GM12864 (cell line): ENCODE measurements at regions not wholly inside any gene's neighbourhood (a gene's known extent, or its start where the extent isn't known, plus 50 kb on each side); places are given as distances from the start of the nearest gene placed in this dataset.

ENCODE experiments used
- DNase-seq: peaks from one replicate; pipeline ENCODE4 v3.0.0-alpha.2; 2011; ENCODE audit warnings: low read depth
- H3K4me3 ChIP-seq: 2 replicates; pipeline ENCODE4 v1.5.1; 2011; ENCODE audit warnings: mild to moderate bottlenecking, low read depth, low read length, control low read depth
- CTCF ChIP-seq: IDR thresholded peaks from 2 replicates; pipeline ENCODE4 v1.5.1; 2011; ENCODE audit warnings: low read depth, mild to moderate bottlenecking, moderate library complexity, low read length, control low read depth, inconsistent platforms; ENCODE audit errors: missing control alignments

GRCh38 chrX:11996810-11997209 is 141.5 kb upstream of the FRMPD4 start:
- DNase-seq = no peak
- H3K4me3 ChIP-seq = no peak overlapping the region
- TF ChIP-seq CTCF = no peak

DNA sequence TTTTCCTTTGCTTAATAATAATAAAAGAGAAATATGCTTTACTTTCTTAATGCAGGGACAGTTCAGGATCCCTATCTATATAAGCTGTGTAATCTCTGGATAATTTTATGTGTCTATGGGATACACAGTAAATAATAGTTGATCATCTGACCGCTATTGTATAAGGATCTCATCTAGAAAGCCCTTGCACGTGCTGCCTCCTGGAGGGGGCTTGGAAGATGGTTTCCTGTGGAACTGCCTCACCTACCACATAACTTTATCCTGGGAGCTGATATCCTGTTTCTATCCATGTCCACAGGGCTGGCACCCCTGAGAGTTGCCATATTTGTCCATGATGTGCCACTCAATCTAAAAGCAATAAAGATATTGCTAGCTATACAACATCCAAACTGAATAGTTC is 139.3 kb upstream of the FRMPD4 start:
- H3K4me3 ChIP-seq = no peak overlapping the region
- no peak for DNase-seq
- TF ChIP-seq CTCF = no peak

DNA sequence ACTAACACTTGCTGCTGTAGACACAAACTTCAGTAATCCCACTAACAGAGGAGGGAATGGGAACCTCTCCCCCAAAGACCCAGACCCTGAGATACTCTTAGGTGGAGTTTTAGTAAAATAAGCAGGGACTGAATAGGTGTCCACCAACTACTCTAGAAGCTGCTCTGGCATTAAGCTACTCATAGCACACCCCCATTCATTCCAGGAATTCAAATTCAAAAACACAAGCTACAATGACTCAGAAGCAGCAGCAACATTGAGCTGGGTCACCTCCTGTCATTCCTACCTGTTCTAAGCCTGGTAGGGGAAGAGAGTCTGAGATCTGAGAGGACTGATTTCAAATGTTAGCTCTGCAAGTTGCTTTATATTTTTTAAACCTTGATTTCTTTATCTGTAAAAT is 135.4 kb upstream of the FRMPD4 start:
- TF ChIP-seq CTCF = no peak
- DNase-seq = no peak
- no peak overlapping the region for H3K4me3 ChIP-seq

- DNase-seq = no peak
- no peak for TF ChIP-seq CTCF
- H3K4me3 ChIP-seq = no peak overlapping the region
These were observed 130.4 kb upstream of the FRMPD4 start for GRCh38 chrX:12007881-12008280.

GRCh38 chrX:12010436-12010835 is 127.8 kb upstream of the FRMPD4 start:
- no peak for TF ChIP-seq CTCF
- no peak for DNase-seq
- H3K4me3 ChIP-seq = no peak overlapping the region

DNA sequence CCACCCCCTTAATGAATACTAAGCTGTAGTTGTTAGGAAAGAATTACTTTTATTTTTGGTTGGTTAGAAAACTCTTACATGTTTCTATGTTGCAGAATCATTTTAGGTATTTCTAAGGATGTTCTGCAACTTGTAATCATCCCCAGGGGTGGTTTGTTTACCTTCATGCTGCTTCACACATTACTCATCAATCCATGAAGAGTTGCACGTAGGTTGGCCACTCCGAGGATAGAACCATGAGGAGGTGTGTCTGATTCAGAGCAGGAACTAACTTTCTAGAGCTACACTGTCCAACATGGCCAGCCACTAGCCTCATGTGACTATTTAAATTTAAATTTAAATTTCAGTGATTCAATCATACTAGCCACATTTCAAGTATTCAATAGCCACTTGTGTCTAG is 127.2 kb upstream of the FRMPD4 start:
- DNase-seq = no peak
- TF ChIP-seq CTCF = no peak
- H3K4me3 ChIP-seq = no peak overlapping the region

GRCh38 chrX:12013211-12013618 is 125.1 kb upstream of the FRMPD4 start:
- no peak for DNase-seq
- no peak for TF ChIP-seq CTCF
- no peak overlapping the region for H3K4me3 ChIP-seq
